ENCODE measurements at regions not wholly inside any gene's neighbourhood (a gene's known extent, or its start where the extent isn't known, plus 50 kb on each side); places are given as distances from the start of the nearest gene placed in this dataset.
"Not testable (repeated sequence)": the region's sequence is repeated elsewhere in the genome, so short reads cannot be mapped to it uniquely, and the experiment has no call there.

DNA sequence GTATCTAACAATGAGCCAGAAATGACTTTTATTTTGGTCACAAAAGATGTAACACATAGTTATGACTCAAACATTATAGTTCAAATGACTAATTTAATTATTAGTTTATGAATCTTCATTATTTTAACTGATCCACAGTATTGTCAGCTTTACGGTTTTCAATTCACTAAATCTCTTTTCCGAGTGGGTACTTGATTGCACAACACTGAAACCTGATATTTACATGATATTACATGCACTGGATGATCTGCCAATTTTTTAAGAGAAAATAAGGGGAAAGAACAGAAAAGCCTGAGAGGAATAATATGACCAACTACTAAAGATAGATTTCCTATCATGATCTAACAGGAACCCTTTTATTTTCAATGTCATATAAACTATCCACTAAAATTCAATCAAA, 1446.0 kb downstream of the FSTL5 start:
- peaks cover 0 to 8% (median 7%) of the 10 kb centered on the region in 5 donors for H3K9me3 Mint-ChIP-seq
- H3K36me3 Mint-ChIP-seq, result no peaks in the 10 kb centered on the region
- no peak overlapping the region for H3K27ac ChIP-seq (ENCODE audit: low read depth, low read length)
- H3K36me3 ChIP-seq (ENCODE audit: insufficient read depth, low read length), result no peaks in the 10 kb centered on the region
- no peaks in the 10 kb centered on the region for H3K4me1 Mint-ChIP-seq
- H3K4me3 Mint-ChIP-seq, result no peak overlapping the region
- no peak overlapping the region for H3K27ac Mint-ChIP-seq
- no peaks in the 10 kb centered on the region for H3K27me3 Mint-ChIP-seq
- POLR2A ChIA-PET, result no interaction called here
- no peaks in the 10 kb centered on the region for H3K4me1 ChIP-seq (ENCODE audit: insufficient read depth, low read length)
- H3K27me3 ChIP-seq (ENCODE audit: insufficient read depth, low read length, poor library complexity, severe bottlenecking), result no peaks in the 10 kb centered on the region
- no peak overlapping the region for H3K4me3 ChIP-seq (ENCODE audit: low read length)
- CTCF ChIA-PET, result no interaction called here
- H3K9me3 ChIP-seq (ENCODE audit: low read length), result no peaks in the 10 kb centered on the region
- DNase-seq, result no peak

DNA sequence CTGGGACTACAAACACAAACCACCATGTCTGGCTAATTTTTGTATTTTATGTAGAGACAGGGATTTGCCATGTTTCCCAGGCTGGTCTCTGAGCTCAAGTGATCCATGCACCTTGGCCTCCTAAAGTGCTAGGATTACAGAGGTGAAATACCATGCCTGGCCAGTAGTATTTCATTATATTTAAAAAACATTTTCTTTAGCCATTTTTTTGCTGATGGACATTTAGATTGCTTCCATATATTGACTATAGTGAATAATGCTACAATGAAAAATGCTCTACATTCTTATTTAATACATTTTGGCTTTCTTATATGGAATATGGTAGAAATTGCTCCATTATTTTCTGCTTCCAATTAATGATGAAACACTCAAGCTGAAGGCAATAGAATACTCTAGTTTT, 1439.7 kb downstream of the FSTL5 start:
- H3K4me3 ChIP-seq (ENCODE audit: low read length), result no peak overlapping the region
- Mint-ChIP-seq H3K4me3 (no peak overlapping the region), H3K27me3 (no peaks in the 10 kb centered on the region), H3K36me3 (no peaks in the 10 kb centered on the region), H3K9me3 (peaks cover 0 to 5% (median 2%) of the 10 kb centered on the region in 5 donors), H3K4me1 (no peaks in the 10 kb centered on the region), H3K27ac (no peak overlapping the region)
- no peaks in the 10 kb centered on the region for H3K9me3 ChIP-seq (ENCODE audit: low read length)
- no peak overlapping the region for H3K27ac ChIP-seq (ENCODE audit: low read depth, low read length)
- no peak for DNase-seq
- no peaks in the 10 kb centered on the region for H3K27me3 ChIP-seq (ENCODE audit: insufficient read depth, low read length, poor library complexity, severe bottlenecking)
- ChIA-PET CTCF (no interaction called here), POLR2A (no interaction called here)
- H3K36me3 ChIP-seq (ENCODE audit: insufficient read depth, low read length), result no peaks in the 10 kb centered on the region
- H3K4me1 ChIP-seq (ENCODE audit: insufficient read depth, low read length), result no peaks in the 10 kb centered on the region

DNA sequence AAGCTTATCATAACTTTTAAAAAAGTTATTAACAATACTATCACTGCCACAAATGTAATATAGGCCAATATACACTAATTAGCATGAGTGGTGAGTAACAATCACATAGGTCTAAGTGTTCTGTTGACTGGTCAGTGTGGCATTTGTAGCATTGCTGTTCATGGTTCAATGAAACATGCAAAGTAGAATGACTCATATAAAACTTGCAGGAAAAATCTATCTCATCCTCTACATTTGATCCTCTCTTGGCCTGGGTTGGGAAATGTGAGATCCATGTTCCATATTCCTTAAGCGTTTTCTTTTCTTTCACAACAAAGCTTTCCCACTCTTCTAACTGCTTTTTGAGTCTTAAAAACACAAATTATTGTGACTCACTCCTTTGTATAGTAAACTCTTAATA, 1418.7 kb downstream of the FSTL5 start:
- no peaks in the 10 kb centered on the region for H3K36me3 ChIP-seq (ENCODE audit: insufficient read depth, low read length)
- no peak for DNase-seq
- no peaks in the 10 kb centered on the region for H3K4me1 Mint-ChIP-seq
- H3K4me1 ChIP-seq (ENCODE audit: insufficient read depth, low read length), result no peaks in the 10 kb centered on the region
- no peak overlapping the region for H3K4me3 Mint-ChIP-seq
- peaks cover 8 to 23% (median 14%) of the 10 kb centered on the region in 5 donors for H3K9me3 Mint-ChIP-seq
- peaks cover 0 to 2% (median 0%) of the 10 kb centered on the region in 3 donors for H3K36me3 Mint-ChIP-seq
- CTCF ChIA-PET, result no interaction called here
- POLR2A ChIA-PET, result no interaction called here
- no peaks in the 10 kb centered on the region for H3K9me3 ChIP-seq (ENCODE audit: low read length)
- H3K27ac Mint-ChIP-seq, result no peak overlapping the region
- no peak overlapping the region for H3K4me3 ChIP-seq (ENCODE audit: low read length)
- no peaks in the 10 kb centered on the region for H3K27me3 ChIP-seq (ENCODE audit: insufficient read depth, low read length, poor library complexity, severe bottlenecking)
- H3K27me3 Mint-ChIP-seq, result no peaks in the 10 kb centered on the region
- H3K27ac ChIP-seq (ENCODE audit: low read depth, low read length), result no peak overlapping the region

DNA sequence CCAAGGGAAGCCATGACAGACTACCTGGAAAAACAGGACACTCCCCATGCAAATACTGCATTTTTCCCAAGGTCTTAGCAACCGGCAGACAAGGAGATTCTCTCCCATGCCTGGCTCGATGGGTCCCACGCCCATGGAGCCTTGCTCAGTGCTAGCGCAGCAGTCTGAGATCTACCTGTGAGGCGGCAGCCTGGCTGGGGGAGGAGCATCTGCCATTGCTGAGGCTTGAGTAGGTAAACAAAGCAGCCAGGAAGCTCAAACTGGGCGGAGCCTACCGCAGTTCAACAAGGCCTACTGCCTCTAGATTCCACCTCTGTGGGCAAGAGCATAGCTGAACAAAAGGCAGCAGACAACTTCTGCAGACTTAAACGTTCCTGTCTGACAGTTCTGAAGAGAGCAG, 1417.2 kb downstream of the FSTL5 start:
- not testable (repeated sequence) for H3K4me3 Mint-ChIP-seq

DNA sequence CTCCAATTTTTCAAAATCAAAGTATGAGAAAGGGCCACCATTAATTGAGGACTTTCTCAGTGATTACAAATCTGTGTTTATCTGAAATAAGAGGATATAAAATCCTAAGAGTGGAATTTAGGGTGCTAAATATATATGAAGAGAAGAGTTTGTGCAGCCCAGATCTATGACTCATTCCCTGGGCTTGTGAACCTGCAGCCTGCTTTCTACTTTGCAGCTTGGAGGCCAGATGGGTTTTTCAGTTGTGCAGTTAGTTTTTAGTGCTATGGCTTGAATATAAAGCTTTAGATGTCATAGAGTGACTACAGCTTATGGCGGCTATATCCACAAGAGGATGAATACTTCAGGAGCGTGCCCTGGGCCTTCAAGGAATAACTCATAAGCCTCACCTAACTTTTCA, 1391.1 kb downstream of the FSTL5 start:
- peaks cover 0 to 18% (median 4%) of the 10 kb centered on the region in 5 donors for H3K9me3 Mint-ChIP-seq
- H3K9me3 ChIP-seq (ENCODE audit: low read length), result no peaks in the 10 kb centered on the region
- no peak overlapping the region for H3K4me3 ChIP-seq (ENCODE audit: low read length)
- H3K4me3 Mint-ChIP-seq, result no peak overlapping the region
- no peaks in the 10 kb centered on the region for H3K36me3 Mint-ChIP-seq
- no peak for DNase-seq
- no peaks in the 10 kb centered on the region for H3K4me1 ChIP-seq (ENCODE audit: insufficient read depth, low read length)
- no peaks in the 10 kb centered on the region for H3K27me3 Mint-ChIP-seq
- H3K4me1 Mint-ChIP-seq, result no peaks in the 10 kb centered on the region
- H3K36me3 ChIP-seq (ENCODE audit: insufficient read depth, low read length), result no peaks in the 10 kb centered on the region
- ChIA-PET CTCF (no interaction called here), POLR2A (no interaction called here)
- no peak overlapping the region for H3K27ac ChIP-seq (ENCODE audit: low read depth, low read length)
- no peaks in the 10 kb centered on the region for H3K27me3 ChIP-seq (ENCODE audit: insufficient read depth, low read length, poor library complexity, severe bottlenecking)
- no peak overlapping the region for H3K27ac Mint-ChIP-seq

More for the DNA sequence above, 1417.2 kb downstream of the FSTL5 start:
- H3K9me3 ChIP-seq (ENCODE audit: low read length); POLR2A ChIA-PET; H3K27me3 Mint-ChIP-seq; H3K4me3 ChIP-seq (ENCODE audit: low read length); DNase-seq; H3K27ac Mint-ChIP-seq; H3K4me1 ChIP-seq (ENCODE audit: insufficient read depth, low read length); H3K27ac ChIP-seq (ENCODE audit: low read depth, low read length); H3K36me3 ChIP-seq (ENCODE audit: insufficient read depth, low read length); H3K4me1 Mint-ChIP-seq; H3K27me3 ChIP-seq (ENCODE audit: insufficient read depth, low read length, poor library complexity, severe bottlenecking); H3K36me3 Mint-ChIP-seq; CTCF ChIA-PET: not testable (repeated sequence)
- H3K9me3 Mint-ChIP-seq, result peaks cover 8 to 30% (median 17%) of the 10 kb centered on the region in 5 donors

DNA sequence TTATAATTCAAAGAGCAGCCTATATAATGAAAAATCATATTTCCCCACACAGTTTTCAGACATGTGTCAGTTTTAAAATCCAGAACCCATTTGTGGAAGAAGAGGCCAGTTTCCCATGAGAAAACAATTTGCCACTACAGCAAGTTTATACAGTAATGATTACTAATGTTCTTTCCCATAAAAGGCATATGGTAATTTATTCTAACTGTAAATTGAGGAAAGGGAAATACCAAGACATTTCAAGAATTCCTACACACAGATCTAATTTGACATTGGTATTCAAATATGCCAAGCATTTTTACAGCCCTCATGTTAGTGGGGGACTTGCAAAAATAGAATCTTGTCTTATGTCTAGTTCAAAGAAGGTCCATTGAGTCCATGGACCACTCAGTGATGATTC, 1368.6 kb downstream of the FSTL5 start:
- H3K27me3 Mint-ChIP-seq, result no peaks in the 10 kb centered on the region
- H3K27ac Mint-ChIP-seq, result no peak overlapping the region
- H3K4me1 Mint-ChIP-seq, result no peaks in the 10 kb centered on the region
- Histone ChIP-seq H3K27me3 (ENCODE audit: insufficient read depth, low read length, poor library complexity, severe bottlenecking) (no peaks in the 10 kb centered on the region), H3K9me3 (ENCODE audit: low read length) (no peaks in the 10 kb centered on the region), H3K4me3 (ENCODE audit: low read length) (no peak overlapping the region), H3K27ac (ENCODE audit: low read depth, low read length) (no peak overlapping the region), H3K36me3 (ENCODE audit: insufficient read depth, low read length) (no peaks in the 10 kb centered on the region), H3K4me1 (ENCODE audit: insufficient read depth, low read length) (no peaks in the 10 kb centered on the region)
- H3K36me3 Mint-ChIP-seq, result no peaks in the 10 kb centered on the region
- ChIA-PET CTCF (no interaction called here), POLR2A (no interaction called here)
- no peak overlapping the region for H3K4me3 Mint-ChIP-seq
- no peak for DNase-seq
- peaks cover 8 to 49% (median 12%) of the 10 kb centered on the region in 5 donors for H3K9me3 Mint-ChIP-seq

DNA sequence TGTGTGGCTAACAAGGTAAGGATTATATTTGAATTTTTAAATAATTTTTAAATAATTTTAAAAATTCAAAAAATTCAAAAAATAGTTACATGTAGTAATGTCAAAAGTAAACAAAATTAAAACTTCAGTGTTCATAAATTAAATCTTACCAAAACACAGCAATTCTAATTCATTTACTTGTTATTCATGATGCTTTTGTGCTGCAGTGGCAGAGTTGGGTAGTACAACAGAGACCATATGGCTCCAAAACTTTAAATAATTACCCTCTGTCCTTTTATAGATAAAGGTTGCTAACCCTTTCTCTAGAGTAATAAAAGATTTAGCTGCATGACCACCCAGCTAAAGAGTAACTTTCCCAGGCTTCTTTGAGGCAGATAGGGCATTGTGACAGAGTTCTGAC, 1355.6 kb downstream of the FSTL5 start:
- H3K36me3 ChIP-seq (ENCODE audit: insufficient read depth, low read length), result no peaks in the 10 kb centered on the region
- Mint-ChIP-seq H3K4me3 (no peak overlapping the region), H3K36me3 (no peaks in the 10 kb centered on the region), H3K4me1 (no peaks in the 10 kb centered on the region), H3K27me3 (no peaks in the 10 kb centered on the region), H3K27ac (no peak overlapping the region), H3K9me3 (peaks cover 3 to 30% (median 5%) of the 10 kb centered on the region in 5 donors)
- ChIA-PET CTCF (no interaction called here), POLR2A (no interaction called here)
- no peak overlapping the region for H3K27ac ChIP-seq (ENCODE audit: low read depth, low read length)
- H3K9me3 ChIP-seq (ENCODE audit: low read length), result no peaks in the 10 kb centered on the region
- DNase-seq, result no peak
- H3K4me3 ChIP-seq (ENCODE audit: low read length), result no peak overlapping the region
- H3K4me1 ChIP-seq (ENCODE audit: insufficient read depth, low read length), result no peaks in the 10 kb centered on the region
- no peaks in the 10 kb centered on the region for H3K27me3 ChIP-seq (ENCODE audit: insufficient read depth, low read length, poor library complexity, severe bottlenecking)

DNA sequence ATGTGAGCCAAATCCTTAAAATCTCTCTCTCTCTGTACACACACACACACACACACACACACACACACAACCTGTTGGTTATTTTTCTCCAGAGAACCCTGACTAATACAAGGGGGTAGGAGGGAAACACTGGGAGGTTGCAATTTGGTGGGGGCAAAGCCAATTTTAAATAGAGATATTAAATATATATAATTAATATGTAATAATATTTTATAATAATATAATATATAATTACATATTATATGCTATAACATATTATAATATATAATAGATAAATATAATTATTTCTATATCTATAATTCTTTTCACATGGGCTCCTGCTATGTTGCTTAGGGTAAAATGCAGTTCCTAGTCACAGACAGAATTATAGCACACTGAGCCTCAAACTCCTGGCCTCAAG, 1354.2 kb downstream of the FSTL5 start:
- no peak for DNase-seq
- H3K9me3 ChIP-seq (ENCODE audit: low read length), result no peaks in the 10 kb centered on the region
- no peaks in the 10 kb centered on the region for H3K36me3 ChIP-seq (ENCODE audit: insufficient read depth, low read length)
- H3K36me3 Mint-ChIP-seq, result no peaks in the 10 kb centered on the region
- H3K27ac Mint-ChIP-seq, result no peak overlapping the region
- H3K4me1 ChIP-seq (ENCODE audit: insufficient read depth, low read length), result no peaks in the 10 kb centered on the region
- H3K27ac ChIP-seq (ENCODE audit: low read depth, low read length), result no peak overlapping the region
- H3K9me3 Mint-ChIP-seq, result peaks cover 3 to 30% (median 5%) of the 10 kb centered on the region in 5 donors
- no peaks in the 10 kb centered on the region for H3K27me3 ChIP-seq (ENCODE audit: insufficient read depth, low read length, poor library complexity, severe bottlenecking)
- CTCF ChIA-PET, result no interaction called here
- POLR2A ChIA-PET, result no interaction called here
- H3K4me1 Mint-ChIP-seq, result no peaks in the 10 kb centered on the region
- H3K4me3 ChIP-seq (ENCODE audit: low read length), result no peak overlapping the region
- H3K4me3 Mint-ChIP-seq, result no peak overlapping the region
- H3K27me3 Mint-ChIP-seq, result no peaks in the 10 kb centered on the region

DNA sequence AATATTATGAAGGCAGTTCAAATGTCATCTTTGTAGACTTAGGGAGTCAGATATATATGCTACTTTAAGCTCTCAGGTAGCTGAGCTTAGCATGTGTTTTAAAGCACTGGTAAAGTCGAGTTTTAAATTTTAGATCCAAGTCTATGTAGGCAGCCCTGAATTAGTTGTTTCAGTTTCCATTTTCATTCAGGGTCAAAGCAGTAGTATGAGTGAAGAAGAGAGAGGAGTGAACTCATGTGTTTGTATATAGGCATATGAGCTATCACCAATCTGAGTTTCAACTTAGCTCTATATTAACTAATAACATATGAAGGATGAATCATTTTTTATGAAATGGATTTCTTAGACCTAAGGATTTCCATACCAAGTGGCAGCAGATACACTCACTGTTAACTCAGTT, 1353.4 kb downstream of the FSTL5 start:
- ChIA-PET POLR2A (no interaction called here), CTCF (no interaction called here)
- H3K4me1 Mint-ChIP-seq, result no peaks in the 10 kb centered on the region
- H3K27ac Mint-ChIP-seq, result no peak overlapping the region
- DNase-seq, result no peak
- Histone ChIP-seq H3K36me3 (ENCODE audit: insufficient read depth, low read length) (no peaks in the 10 kb centered on the region), H3K27ac (ENCODE audit: low read depth, low read length) (no peak overlapping the region), H3K9me3 (ENCODE audit: low read length) (no peaks in the 10 kb centered on the region), H3K4me3 (ENCODE audit: low read length) (no peak overlapping the region), H3K4me1 (ENCODE audit: insufficient read depth, low read length) (no peaks in the 10 kb centered on the region), H3K27me3 (ENCODE audit: insufficient read depth, low read length, poor library complexity, severe bottlenecking) (no peaks in the 10 kb centered on the region)
- no peak overlapping the region for H3K4me3 Mint-ChIP-seq
- no peaks in the 10 kb centered on the region for H3K36me3 Mint-ChIP-seq
- peaks cover 2 to 30% (median 5%) of the 10 kb centered on the region in 5 donors for H3K9me3 Mint-ChIP-seq
- H3K27me3 Mint-ChIP-seq, result no peaks in the 10 kb centered on the region
